Endothelial cell (in vitro differentiated cells): ENCODE measurements at regions not wholly inside any gene's neighbourhood (a gene's known extent, or its start where the extent isn't known, plus 50 kb on each side); places are given as distances from the start of the nearest gene placed in this dataset.

ENCODE experiments used
- DNase-seq: peaks from one replicate; pipeline ENCODE4 v3.0.0; 2021; ENCODE audit warnings: low spot score
- H3K27ac Mint-ChIP-seq: one replicate; pipeline ENCODE4 v1.8.0; 2021; ENCODE audit warnings: mixed read lengths, inconsistent platforms; ENCODE audit not compliant: unreplicated experiment
- H3K27me3 Mint-ChIP-seq: one replicate; pipeline ENCODE4 v1.8.0; 2021; ENCODE audit warnings: mild to moderate bottlenecking, moderate library complexity, mixed read lengths, inconsistent platforms; ENCODE audit not compliant: unreplicated experiment
- H3K36me3 Mint-ChIP-seq: one replicate; pipeline ENCODE4 v1.8.0; 2021; ENCODE audit warnings: mild to moderate bottlenecking, low read depth, mixed read lengths, inconsistent platforms; ENCODE audit not compliant: unreplicated experiment
- H3K4me1 Mint-ChIP-seq: one replicate; pipeline ENCODE4 v1.8.0; 2021; ENCODE audit warnings: mild to moderate bottlenecking, mixed read lengths, inconsistent platforms; ENCODE audit not compliant: unreplicated experiment
- H3K4me3 Mint-ChIP-seq: one replicate; pipeline ENCODE4 v1.8.0; 2021; ENCODE audit warnings: mild to moderate bottlenecking, mixed read lengths, inconsistent platforms; ENCODE audit not compliant: unreplicated experiment
- H3K9me3 Mint-ChIP-seq: one replicate; pipeline ENCODE4 v1.8.0; 2021; ENCODE audit warnings: mixed read lengths, inconsistent platforms; ENCODE audit not compliant: unreplicated experiment
- CTCF ChIP-seq: fragments of 200-600 bp; sonication (generic); IDR thresholded peaks from one replicate; pipeline ENCODE4 v1.5.0; 2021; ENCODE audit warnings: antibody characterized with exemption; ENCODE audit not compliant: unreplicated experiment

GRCh38 chr6:6906570-6907213 is 201.1 kb upstream of the RREB1 start:
- Mint-ChIP-seq H3K9me3 (no peaks in the 10 kb centered on the region), H3K4me3 (no peak overlapping the region), H3K27me3 (peaks cover 3% of the 10 kb centered on the region), H3K36me3 (no peaks in the 10 kb centered on the region), H3K27ac (no peak overlapping the region), H3K4me1 (peaks cover 21% of the 10 kb centered on the region)
- no peak for DNase-seq
- TF ChIP-seq CTCF, result no peak

GRCh38 chr6:6907286-6907685 is 200.5 kb upstream of the RREB1 start:
- Mint-ChIP-seq H3K27me3 (peaks cover 3% of the 10 kb centered on the region), H3K4me1 (peaks cover 21% of the 10 kb centered on the region), H3K4me3 (no peak overlapping the region), H3K36me3 (no peaks in the 10 kb centered on the region), H3K27ac (no peak overlapping the region), H3K9me3 (no peaks in the 10 kb centered on the region)
- TF ChIP-seq CTCF, result no peak
- DNase-seq, result no peak

GRCh38 chr6:6908121-6908520 is 199.6 kb upstream of the RREB1 start:
- no peak for DNase-seq
- Mint-ChIP-seq H3K4me1 (peaks cover 23% of the 10 kb centered on the region), H3K9me3 (no peaks in the 10 kb centered on the region), H3K36me3 (no peaks in the 10 kb centered on the region), H3K4me3 (no peak overlapping the region), H3K27ac (no peak overlapping the region), H3K27me3 (peaks cover 3% of the 10 kb centered on the region)
- no peak for TF ChIP-seq CTCF

- Mint-ChIP-seq H3K4me1 (peaks cover 23% of the 10 kb centered on the region), H3K27ac (no peak overlapping the region), H3K36me3 (no peaks in the 10 kb centered on the region), H3K9me3 (no peaks in the 10 kb centered on the region), H3K27me3 (peaks cover 3% of the 10 kb centered on the region), H3K4me3 (no peak overlapping the region)
- no peak for DNase-seq
- no peak for TF ChIP-seq CTCF
Observed at GRCh38 chr6:6909111-6909510, 198.7 kb upstream of the RREB1 start.

- H3K4me3 Mint-ChIP-seq, result no peak overlapping the region
- H3K4me1 Mint-ChIP-seq, result peaks cover 23% of the 10 kb centered on the region
- peaks cover 3% of the 10 kb centered on the region for H3K27me3 Mint-ChIP-seq
- no peaks in the 10 kb centered on the region for H3K36me3 Mint-ChIP-seq
- no peak overlapping the region for H3K27ac Mint-ChIP-seq
- no peaks in the 10 kb centered on the region for H3K9me3 Mint-ChIP-seq
- DNase-seq, result no peak
- TF ChIP-seq CTCF, result no peak
Observed at GRCh38 chr6:6910734-6911295, 196.9 kb upstream of the RREB1 start.
